GM12873 (cell line): ENCODE measurements at regions not wholly inside any gene's neighbourhood (a gene's known extent, or its start where the extent isn't known, plus 50 kb on each side); places are given as distances from the start of the nearest gene placed in this dataset.

ENCODE experiments used
- CTCF ChIP-seq: IDR thresholded peaks from 2 replicates; pipeline ENCODE4 v1.5.1; 2012; ENCODE audit warnings: low read depth, mild to moderate bottlenecking, moderate library complexity, low read length, control low read depth; ENCODE audit not compliant: insufficient read depth; ENCODE audit errors: missing control alignments

- no peak for TF ChIP-seq CTCF
Observed at GRCh38 chr2:458425-458815, 170.5 kb upstream of the ALKAL2 start.

GRCh38 chr2:457792-458424 is 170.0 kb upstream of the ALKAL2 start:
- TF ChIP-seq CTCF, result no peak

GRCh38 chr2:457262-457661 is 169.4 kb upstream of the ALKAL2 start:
- no peak for TF ChIP-seq CTCF

GRCh38 chr2:455913-456312 is 168.0 kb upstream of the ALKAL2 start:
- no peak for TF ChIP-seq CTCF

GRCh38 chr2:455015-455705 is 167.3 kb upstream of the ALKAL2 start:
- TF ChIP-seq CTCF, result no peak

DNA sequence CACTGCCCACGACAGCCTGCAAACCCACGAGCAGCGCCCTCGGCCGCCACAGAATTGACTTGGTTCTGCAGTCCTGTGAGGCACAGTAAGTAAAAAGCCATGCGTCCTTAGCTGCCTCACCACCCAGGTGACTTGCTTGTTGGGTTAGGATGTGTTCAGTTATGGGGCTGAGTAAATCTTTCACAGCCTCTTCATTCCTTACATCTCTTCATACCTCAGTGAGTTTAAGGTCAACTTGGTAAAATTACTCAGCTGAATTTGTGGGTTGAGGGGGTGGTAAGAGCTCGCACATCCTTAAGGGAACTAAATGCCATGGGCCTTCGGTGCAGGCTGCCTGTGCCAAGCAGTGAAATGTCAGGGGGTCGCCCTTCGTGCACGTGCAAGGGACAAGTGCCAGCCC is 165.2 kb upstream of the ALKAL2 start:
- no peak for TF ChIP-seq CTCF

DNA sequence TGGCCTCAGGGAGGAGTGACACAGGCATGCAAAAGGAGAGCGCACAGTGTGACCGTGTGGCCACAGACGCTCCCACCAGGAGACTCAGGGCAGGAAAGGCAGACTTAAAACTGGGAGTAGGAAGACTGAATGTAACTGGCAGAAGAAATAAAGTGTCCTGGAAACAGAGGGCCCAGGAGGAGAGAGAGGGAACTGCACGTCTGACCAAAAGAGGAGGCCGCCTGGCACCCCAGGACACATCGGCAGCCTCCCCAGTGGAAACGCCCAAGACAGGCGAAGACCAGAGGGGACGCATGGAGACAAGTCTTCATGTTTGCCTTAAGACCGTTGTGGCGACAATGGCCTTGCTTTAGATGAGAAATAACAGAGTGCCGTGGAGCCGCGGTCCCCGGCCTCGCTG is 163.6 kb upstream of the ALKAL2 start:
- no peak for TF ChIP-seq CTCF
